ENCODE measurements at regions not wholly inside any gene's neighbourhood (a gene's known extent, or its start where the extent isn't known, plus 50 kb on each side); places are given as distances from the start of the nearest gene placed in this dataset.

DNA sequence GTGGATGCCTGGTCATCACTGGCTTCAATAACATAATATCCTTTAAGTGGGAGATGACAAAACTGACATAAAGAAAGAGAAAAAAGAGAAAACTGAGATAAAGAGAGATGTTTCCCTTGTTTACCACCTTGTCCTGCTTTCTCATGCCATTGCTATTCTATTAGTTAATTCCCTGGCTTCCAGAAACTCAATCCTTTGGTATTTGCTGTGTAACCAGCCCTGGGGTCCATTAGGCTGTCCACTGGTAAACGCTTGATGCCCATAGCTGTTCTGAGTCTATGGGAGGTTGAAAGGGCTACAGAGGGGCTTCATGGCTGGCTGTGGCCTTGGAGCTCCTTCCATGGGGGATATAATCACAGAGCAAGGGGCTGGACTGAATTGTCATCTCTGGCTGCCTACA is 243.4 kb upstream of the PLET1 start:
- no peak overlapping the region for H3K27ac ChIP-seq (ENCODE audit: extremely low read length, insufficient read depth, low read length)
- no peaks in the 10 kb centered on the region for H4K20me1 ChIP-seq (ENCODE audit: insufficient read depth, low read length)
- no peak overlapping the region for H3K4me2 ChIP-seq (ENCODE audit: low read depth, low read length)
- ChIA-PET POLR2A (no interaction called here), CTCF (ENCODE audit: low intra/inter-chr PET ratio, low total read pairs) (no interaction called here)
- H3K9ac ChIP-seq (ENCODE audit: insufficient read depth, low read depth, low read length), result no peak overlapping the region
- no peak for DNase-seq (ENCODE audit: low spot score)
- TF ChIP-seq PHF20 (CRISPR knock-in tag; IDR thresholded peaks at IDR 0.05) (no peak), NFE2 (CRISPR knock-in tag; IDR thresholded peaks at IDR 0.05) (no peak), ZBTB3 (CRISPR knock-in tag; IDR thresholded peaks at IDR 0.05; ENCODE audit: borderline replicate concordance, low read depth) (no peak), CENPX (CRISPR knock-in tag; IDR thresholded peaks at IDR 0.05) (no peak), ZNF563 (CRISPR knock-in tag; IDR thresholded peaks at IDR 0.05) (no peak), ZNF564 (CRISPR knock-in tag; IDR thresholded peaks at IDR 0.05) (no peak), ZNF768 (CRISPR knock-in tag; IDR thresholded peaks at IDR 0.05) (no peak), RBFOX2 (IDR thresholded peaks at IDR 0.05; ENCODE audit: low read depth, low read length) (no peak), EED (CRISPR knock-in tag; IDR thresholded peaks at IDR 0.05) (no peak), SATB2 (CRISPR knock-in tag; IDR thresholded peaks at IDR 0.05) (no peak)
- TF ChIP-seq, protein P1, sequence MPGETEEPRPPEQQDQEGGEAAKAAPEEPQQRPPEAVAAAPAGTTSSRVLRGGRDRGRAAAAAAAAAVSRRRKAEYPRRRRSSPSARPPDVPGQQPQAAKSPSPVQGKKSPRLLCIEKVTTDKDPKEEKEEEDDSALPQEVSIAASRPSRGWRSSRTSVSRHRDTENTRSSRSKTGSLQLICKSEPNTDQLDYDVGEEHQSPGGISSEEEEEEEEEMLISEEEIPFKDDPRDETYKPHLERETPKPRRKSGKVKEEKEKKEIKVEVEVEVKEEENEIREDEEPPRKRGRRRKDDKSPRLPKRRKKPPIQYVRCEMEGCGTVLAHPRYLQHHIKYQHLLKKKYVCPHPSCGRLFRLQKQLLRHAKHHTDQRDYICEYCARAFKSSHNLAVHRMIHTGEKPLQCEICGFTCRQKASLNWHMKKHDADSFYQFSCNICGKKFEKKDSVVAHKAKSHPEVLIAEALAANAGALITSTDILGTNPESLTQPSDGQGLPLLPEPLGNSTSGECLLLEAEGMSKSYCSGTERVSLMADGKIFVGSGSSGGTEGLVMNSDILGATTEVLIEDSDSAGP (CRISPR knock-in tag; IDR thresholded peaks at IDR 0.05; ENCODE audit: borderline replicate concordance), result no peak
- TF ChIP-seq, protein P2, sequence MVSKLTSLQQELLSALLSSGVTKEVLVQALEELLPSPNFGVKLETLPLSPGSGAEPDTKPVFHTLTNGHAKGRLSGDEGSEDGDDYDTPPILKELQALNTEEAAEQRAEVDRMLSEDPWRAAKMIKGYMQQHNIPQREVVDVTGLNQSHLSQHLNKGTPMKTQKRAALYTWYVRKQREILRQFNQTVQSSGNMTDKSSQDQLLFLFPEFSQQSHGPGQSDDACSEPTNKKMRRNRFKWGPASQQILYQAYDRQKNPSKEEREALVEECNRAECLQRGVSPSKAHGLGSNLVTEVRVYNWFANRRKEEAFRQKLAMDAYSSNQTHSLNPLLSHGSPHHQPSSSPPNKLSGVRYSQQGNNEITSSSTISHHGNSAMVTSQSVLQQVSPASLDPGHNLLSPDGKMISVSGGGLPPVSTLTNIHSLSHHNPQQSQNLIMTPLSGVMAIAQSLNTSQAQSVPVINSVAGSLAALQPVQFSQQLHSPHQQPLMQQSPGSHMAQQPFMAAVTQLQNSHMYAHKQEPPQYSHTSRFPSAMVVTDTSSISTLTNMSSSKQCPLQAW (CRISPR knock-in tag; IDR thresholded peaks at IDR 0.05), result no peak
- TF ChIP-seq, protein P3, sequence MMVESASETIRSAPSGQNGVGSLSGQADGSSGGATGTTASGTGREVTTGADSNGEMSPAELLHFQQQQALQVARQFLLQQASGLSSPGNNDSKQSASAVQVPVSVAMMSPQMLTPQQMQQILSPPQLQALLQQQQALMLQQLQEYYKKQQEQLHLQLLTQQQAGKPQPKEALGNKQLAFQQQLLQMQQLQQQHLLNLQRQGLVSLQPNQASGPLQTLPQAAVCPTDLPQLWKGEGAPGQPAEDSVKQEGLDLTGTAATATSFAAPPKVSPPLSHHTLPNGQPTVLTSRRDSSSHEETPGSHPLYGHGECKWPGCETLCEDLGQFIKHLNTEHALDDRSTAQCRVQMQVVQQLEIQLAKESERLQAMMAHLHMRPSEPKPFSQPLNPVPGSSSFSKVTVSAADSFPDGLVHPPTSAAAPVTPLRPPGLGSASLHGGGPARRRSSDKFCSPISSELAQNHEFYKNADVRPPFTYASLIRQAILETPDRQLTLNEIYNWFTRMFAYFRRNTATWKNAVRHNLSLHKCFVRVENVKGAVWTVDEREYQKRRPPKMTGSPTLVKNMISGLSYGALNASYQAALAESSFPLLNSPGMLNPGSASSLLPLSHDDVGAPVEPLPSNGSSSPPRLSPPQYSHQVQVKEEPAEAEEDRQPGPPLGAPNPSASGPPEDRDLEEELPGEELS (CRISPR knock-in tag; IDR thresholded peaks at IDR 0.05), result no peak
- TF ChIP-seq, protein P4, sequence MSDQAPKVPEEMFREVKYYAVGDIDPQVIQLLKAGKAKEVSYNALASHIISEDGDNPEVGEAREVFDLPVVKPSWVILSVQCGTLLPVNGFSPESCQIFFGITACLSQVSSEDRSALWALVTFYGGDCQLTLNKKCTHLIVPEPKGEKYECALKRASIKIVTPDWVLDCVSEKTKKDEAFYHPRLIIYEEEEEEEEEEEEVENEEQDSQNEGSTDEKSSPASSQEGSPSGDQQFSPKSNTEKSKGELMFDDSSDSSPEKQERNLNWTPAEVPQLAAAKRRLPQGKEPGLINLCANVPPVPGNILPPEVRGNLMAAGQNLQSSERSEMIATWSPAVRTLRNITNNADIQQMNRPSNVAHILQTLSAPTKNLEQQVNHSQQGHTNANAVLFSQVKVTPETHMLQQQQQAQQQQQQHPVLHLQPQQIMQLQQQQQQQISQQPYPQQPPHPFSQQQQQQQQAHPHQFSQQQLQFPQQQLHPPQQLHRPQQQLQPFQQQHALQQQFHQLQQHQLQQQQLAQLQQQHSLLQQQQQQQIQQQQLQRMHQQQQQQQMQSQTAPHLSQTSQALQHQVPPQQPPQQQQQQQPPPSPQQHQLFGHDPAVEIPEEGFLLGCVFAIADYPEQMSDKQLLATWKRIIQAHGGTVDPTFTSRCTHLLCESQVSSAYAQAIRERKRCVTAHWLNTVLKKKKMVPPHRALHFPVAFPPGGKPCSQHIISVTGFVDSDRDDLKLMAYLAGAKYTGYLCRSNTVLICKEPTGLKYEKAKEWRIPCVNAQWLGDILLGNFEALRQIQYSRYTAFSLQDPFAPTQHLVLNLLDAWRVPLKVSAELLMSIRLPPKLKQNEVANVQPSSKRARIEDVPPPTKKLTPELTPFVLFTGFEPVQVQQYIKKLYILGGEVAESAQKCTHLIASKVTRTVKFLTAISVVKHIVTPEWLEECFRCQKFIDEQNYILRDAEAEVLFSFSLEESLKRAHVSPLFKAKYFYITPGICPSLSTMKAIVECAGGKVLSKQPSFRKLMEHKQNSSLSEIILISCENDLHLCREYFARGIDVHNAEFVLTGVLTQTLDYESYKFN (CRISPR knock-in tag; conservative IDR thresholded peaks at IDR 0.05), result no peak
- TF ChIP-seq, protein P5, sequence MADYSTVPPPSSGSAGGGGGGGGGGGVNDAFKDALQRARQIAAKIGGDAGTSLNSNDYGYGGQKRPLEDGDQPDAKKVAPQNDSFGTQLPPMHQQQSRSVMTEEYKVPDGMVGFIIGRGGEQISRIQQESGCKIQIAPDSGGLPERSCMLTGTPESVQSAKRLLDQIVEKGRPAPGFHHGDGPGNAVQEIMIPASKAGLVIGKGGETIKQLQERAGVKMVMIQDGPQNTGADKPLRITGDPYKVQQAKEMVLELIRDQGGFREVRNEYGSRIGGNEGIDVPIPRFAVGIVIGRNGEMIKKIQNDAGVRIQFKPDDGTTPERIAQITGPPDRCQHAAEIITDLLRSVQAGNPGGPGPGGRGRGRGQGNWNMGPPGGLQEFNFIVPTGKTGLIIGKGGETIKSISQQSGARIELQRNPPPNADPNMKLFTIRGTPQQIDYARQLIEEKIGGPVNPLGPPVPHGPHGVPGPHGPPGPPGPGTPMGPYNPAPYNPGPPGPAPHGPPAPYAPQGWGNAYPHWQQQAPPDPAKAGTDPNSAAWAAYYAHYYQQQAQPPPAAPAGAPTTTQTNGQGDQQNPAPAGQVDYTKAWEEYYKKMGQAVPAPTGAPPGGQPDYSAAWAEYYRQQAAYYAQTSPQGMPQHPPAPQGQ (CRISPR knock-in tag; IDR thresholded peaks at IDR 0.05; ENCODE audit: borderline replicate concordance), result no peak
- BruUV-seq (replicated peaks), result no TSS peak
- no peaks in the 10 kb centered on the region for H3K79me2 ChIP-seq (ENCODE audit: insufficient read depth, low read length)
- WGBS (ENCODE audit: low lambda C conversion rate), result 0% methylated on average over 1 of the region's 1 CpG
- peaks cover 0 to 9% of the 10 kb centered on the region in 2 experiments; a peak in 2 of 5 replicates for H3K27me3 ChIP-seq (ENCODE audit: control insufficient read depth in 1 of 2, insufficient read depth in 2 of 2, low read length in 2 of 2)
- ATAC-seq, result no peak
- H3K9me3 ChIP-seq (ENCODE audit: low read length), result no peaks in the 10 kb centered on the region
- H3K4me1 ChIP-seq (ENCODE audit: insufficient read depth, low read length), result no peaks in the 10 kb centered on the region
- H3K36me3 ChIP-seq (replicated peaks in 1 of 2; ENCODE audit: control insufficient read depth in 1 of 2, insufficient read depth in 2 of 2, low read length in 2 of 2), result no peaks in the 10 kb centered on the region
- intact Hi-C loops (cut with micrococcal nuclease; ENCODE audit: unreplicated experiment), result no loop called here
- no peak for FAIRE-seq
- no peak overlapping the region for H2AFZ ChIP-seq (ENCODE audit: low read length)
- in situ Hi-C loops (cut with HindIII; ENCODE audit: extremely low pct_ligation_motif_present, low pct_unique_long_range_greater_than_20kb), result no loop called here
- H3K4me3 ChIP-seq (replicated peaks in 1 of 3; ENCODE audit: insufficient read depth in 1 of 3, low read depth in 2 of 3, low read length in 3 of 3), result no peak overlapping the region

All from HepG2 (cell line).